HCT116 (cell line): ENCODE measurements at regions not wholly inside any gene's neighbourhood (a gene's known extent, or its start where the extent isn't known, plus 50 kb on each side); places are given as distances from the start of the nearest gene placed in this dataset.

Source experiments
- ATAC-seq: fragments of 200-7000 bp; cut with Tn5 transposase; 2 replicates; pipeline ENCODE4 v1.9.1; 2020; ENCODE audit warnings: mild to moderate bottlenecking, moderate library complexity
- BruUV-seq: library from RNA; stranded (reverse); fragments of 400-500 nt; replicated peaks from 2 replicates; lab custom pipeline; 2021; lab: Mats Ljungman, UMichigan
- CTCF ChIA-PET: fragments of 300-600 bp; sonication (Branson Sonifier 250); formaldehyde crosslinking; loops from one replicate; lab custom pipeline; 2021; ENCODE audit warnings: antibody characterized with exemption; lab: Charles Lee
- POLR2A ChIA-PET: fragments of 300-600, 350-600 bp; sonication (Branson Sonifier 250); formaldehyde crosslinking; loops from one replicate; lab custom pipeline; 2021; ENCODE audit warnings: antibody characterized with exemption; lab: Charles Lee
- RAD21 ChIA-PET, 2 experiments: fragments of 300-600 bp; sonication (Branson Sonifier 250); formaldehyde crosslinking; loops; one replicate each; lab custom pipeline; 2023; ENCODE audit warnings: low total read pairs in 2 of 2; ENCODE audit not compliant: uncharacterized antibody in 2 of 2, unreplicated experiment in 2 of 2, low non-redundant PET in 1 of 2; lab: Charles Lee
- DNase-seq: peaks from one replicate; pipeline ENCODE4 v3.0.0-alpha.2; 2010; ENCODE audit warnings: low read depth, low spot score
- H2AFZ ChIP-seq: fragments of 200-600 bp; shearing (Covaris generic), sonication (generic); 2 replicates; pipeline ENCODE4 v1.6.1; 2017; ENCODE audit warnings: low read depth, mixed run types, mixed read lengths, antibody characterized with exemption, low read length; ENCODE audit not compliant: poor library complexity, severe bottlenecking
- H3K27ac ChIP-seq: 2 replicates; pipeline ENCODE4 v1.5.1; 2012; ENCODE audit warnings: low read depth, low read length
- H3K27me3 ChIP-seq: fragments of 200-600 bp; sonication (generic); 2 replicates; pipeline ENCODE4 v1.6.1; 2016; ENCODE audit warnings: mixed run types, low read length, mixed read lengths; ENCODE audit not compliant: insufficient read depth
- H3K36me3 ChIP-seq, 2 experiments: fragments of 200-500 bp in 1 of 2; fragments of 200-600 bp in 1 of 2; sonication (Bioruptor generic) in 1 of 2; sonication (generic) in 1 of 2; 2 replicates each; pipeline versions ENCODE4 v1.5.1 to v1.6.1; 2014 to 2016; ENCODE audit warnings: low read length in 2 of 2, inconsistent platforms in 1 of 2, mixed read lengths in 1 of 2, mixed run types in 1 of 2; ENCODE audit not compliant: insufficient read depth in 2 of 2, control insufficient read depth in 1 of 2
- H3K4me1 ChIP-seq, 2 experiments: fragments of 200-600 bp in 1 of 2; sonication (generic) in 1 of 2; 2 replicates each; pipeline versions ENCODE4 v1.5.1 to v1.6.1; 2012 to 2017; ENCODE audit warnings: low read length in 2 of 2, inconsistent platforms in 1 of 2, mild to moderate bottlenecking in 1 of 2, mixed read lengths in 1 of 2, mixed run types in 1 of 2, moderate library complexity in 1 of 2; ENCODE audit not compliant: insufficient read depth in 2 of 2, control insufficient read depth in 1 of 2
- H3K4me2 ChIP-seq: fragments of 200-600 bp; sonication (generic); 2 replicates; pipeline ENCODE4 v1.6.1; 2017; ENCODE audit warnings: mixed run types, low read length, mixed read lengths
- H3K4me3 ChIP-seq, 2 experiments: fragments of 200-600 bp in 1 of 2; sonication (generic) in 1 of 2; replicated peaks in 1 of 2; 2 replicates each; pipeline ENCODE4 v1.5.1; 2011 to 2016; ENCODE audit warnings: low read length in 2 of 2, control low read depth in 1 of 2, low read depth in 1 of 2, mild to moderate bottlenecking in 1 of 2, mixed read lengths in 1 of 2, mixed run types in 1 of 2
- H3K79me2 ChIP-seq: fragments of 200-600 bp; sonication (generic); 2 replicates; pipeline ENCODE4 v1.6.1; 2017; ENCODE audit warnings: mild to moderate bottlenecking, mixed run types, low read length, moderate library complexity, mixed read lengths; ENCODE audit not compliant: insufficient read depth
- H3K9ac ChIP-seq: fragments of 200-600 bp; sonication (generic); 2 replicates; pipeline ENCODE4 v1.6.1; 2016; ENCODE audit warnings: low read length, mixed read lengths
- H3K9me2 ChIP-seq: fragments of 200-600 bp; sonication (generic), shearing (Covaris generic); 2 replicates; pipeline ENCODE4 v1.6.1; 2017; ENCODE audit warnings: mixed run types, mild to moderate bottlenecking, moderate library complexity; ENCODE audit not compliant: insufficient read depth
- H3K9me3 ChIP-seq, 2 experiments: fragments of 200-500 bp in 1 of 2; fragments of 200-600 bp in 1 of 2; sonication (Bioruptor generic) in 1 of 2; sonication (generic) in 1 of 2; 2 replicates each; pipeline ENCODE4 v1.6.1; 2014 to 2017; ENCODE audit warnings: low read length in 2 of 2, mixed read lengths in 2 of 2, inconsistent platforms in 1 of 2, low read depth in 1 of 2, mild to moderate bottlenecking in 1 of 2, mixed run types in 1 of 2, moderate library complexity in 1 of 2; ENCODE audit not compliant: control insufficient read depth in 1 of 2, insufficient read depth in 1 of 2
- H4K20me1 ChIP-seq: fragments of 200-600 bp; sonication (generic), shearing (Covaris generic); 2 replicates; pipeline ENCODE4 v1.6.1; 2017; ENCODE audit warnings: mixed run types, mild to moderate bottlenecking, moderate library complexity; ENCODE audit not compliant: insufficient read depth
- CBX3 ChIP-seq: IDR thresholded peaks from 2 replicates; pipeline ENCODE4 v1.6.1; 2012; ENCODE audit warnings: low read depth
- EGR1 ChIP-seq: IDR thresholded peaks from 2 replicates; pipeline ENCODE4 v1.6.1; 2012; ENCODE audit warnings: low read depth
- JUND ChIP-seq: IDR thresholded peaks from 2 replicates; pipeline ENCODE4 v1.6.1; 2012
- POLR2A ChIP-seq: IDR thresholded peaks from 2 replicates; pipeline ENCODE4 v1.7.0; 2011; ENCODE audit warnings: borderline replicate concordance; ENCODE audit not compliant: insufficient read depth, insufficient read length; ENCODE audit errors: extremely low read depth
- POLR2AphosphoS5 ChIP-seq: IDR thresholded peaks from 2 replicates; pipeline ENCODE4 v1.6.1; 2011; ENCODE audit warnings: mild to moderate bottlenecking, low read depth, low read length, moderate library complexity
- SIN3A ChIP-seq: IDR thresholded peaks from 2 replicates; pipeline ENCODE4 v1.6.1; 2012; ENCODE audit warnings: low read depth
- YY1 ChIP-seq: IDR thresholded peaks from 2 replicates; pipeline ENCODE4 v1.6.1; 2011; ENCODE audit warnings: low read length, low read depth, moderate library complexity, mild to moderate bottlenecking; ENCODE audit not compliant: insufficient replicate concordance; ENCODE audit errors: extremely low read depth
- ZFX ChIP-seq: fragments of 450-650 bp; IDR thresholded peaks from 2 replicates; pipeline ENCODE4 v1.6.1; 2017
- intact Hi-C: fragments of 100-400 bp; cut with micrococcal nuclease; formaldehyde crosslinking; loops from 2 replicates; pipeline ENCODE4 v1.10.0; 2022
- TF ChIP-seq, protein P1 (sequence below): IDR thresholded peaks from 2 replicates; pipeline ENCODE4 v1.6.1; 2012; ENCODE audit warnings: low read depth
- TF ChIP-seq, protein P2 (sequence below): IDR thresholded peaks from 2 replicates; pipeline ENCODE4 v1.6.1; 2012
- TF ChIP-seq, protein P3 (sequence below): IDR thresholded peaks from 2 replicates; pipeline ENCODE4 v1.6.1; 2012

DNA sequence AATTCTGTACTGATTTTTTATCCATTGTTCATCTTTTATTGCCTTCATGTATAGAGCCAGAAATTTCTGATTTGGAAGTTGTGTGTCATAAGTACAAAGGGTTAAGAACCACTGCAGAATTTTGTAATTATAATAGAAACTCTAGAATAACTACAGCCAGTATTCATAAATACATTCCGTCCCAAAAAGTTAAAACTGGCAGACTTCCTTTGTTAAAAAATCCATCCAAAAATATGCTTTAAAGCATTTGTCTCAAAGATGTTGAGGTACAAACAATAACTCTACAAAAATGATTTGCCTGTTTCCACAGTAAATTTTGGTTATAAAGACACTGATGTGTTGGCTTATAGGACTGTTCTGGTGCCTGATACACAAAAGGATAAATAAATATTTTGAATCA, 436.6 kb downstream of the DTWD2 start:
- ATAC-seq = no peak
- H3K4me3 ChIP-seq = no peak overlapping the region
- no peaks in the 10 kb centered on the region for H3K4me1 ChIP-seq
- H3K9me3 ChIP-seq = no peaks in the 10 kb centered on the region
- intact Hi-C loops = no loop called here
- DNase-seq = no peak
- H3K27me3 ChIP-seq = no peaks in the 10 kb centered on the region
- H3K27ac ChIP-seq = no peak overlapping the region
- H3K4me2 ChIP-seq = no peak overlapping the region
- no peak overlapping the region for H2AFZ ChIP-seq
- RAD21 ChIA-PET = no interaction called here
- BruUV-seq = no TSS peak
- no peak overlapping the region for H3K9ac ChIP-seq
- H3K36me3 ChIP-seq = no peaks in the 10 kb centered on the region
- CTCF ChIA-PET = no interaction called here
- POLR2A ChIA-PET = no interaction called here
- H4K20me1 ChIP-seq = no peaks in the 10 kb centered on the region
- no peaks in the 10 kb centered on the region for H3K79me2 ChIP-seq
- H3K9me2 ChIP-seq = no peaks in the 10 kb centered on the region
- TF ChIP-seq, protein P1, sequence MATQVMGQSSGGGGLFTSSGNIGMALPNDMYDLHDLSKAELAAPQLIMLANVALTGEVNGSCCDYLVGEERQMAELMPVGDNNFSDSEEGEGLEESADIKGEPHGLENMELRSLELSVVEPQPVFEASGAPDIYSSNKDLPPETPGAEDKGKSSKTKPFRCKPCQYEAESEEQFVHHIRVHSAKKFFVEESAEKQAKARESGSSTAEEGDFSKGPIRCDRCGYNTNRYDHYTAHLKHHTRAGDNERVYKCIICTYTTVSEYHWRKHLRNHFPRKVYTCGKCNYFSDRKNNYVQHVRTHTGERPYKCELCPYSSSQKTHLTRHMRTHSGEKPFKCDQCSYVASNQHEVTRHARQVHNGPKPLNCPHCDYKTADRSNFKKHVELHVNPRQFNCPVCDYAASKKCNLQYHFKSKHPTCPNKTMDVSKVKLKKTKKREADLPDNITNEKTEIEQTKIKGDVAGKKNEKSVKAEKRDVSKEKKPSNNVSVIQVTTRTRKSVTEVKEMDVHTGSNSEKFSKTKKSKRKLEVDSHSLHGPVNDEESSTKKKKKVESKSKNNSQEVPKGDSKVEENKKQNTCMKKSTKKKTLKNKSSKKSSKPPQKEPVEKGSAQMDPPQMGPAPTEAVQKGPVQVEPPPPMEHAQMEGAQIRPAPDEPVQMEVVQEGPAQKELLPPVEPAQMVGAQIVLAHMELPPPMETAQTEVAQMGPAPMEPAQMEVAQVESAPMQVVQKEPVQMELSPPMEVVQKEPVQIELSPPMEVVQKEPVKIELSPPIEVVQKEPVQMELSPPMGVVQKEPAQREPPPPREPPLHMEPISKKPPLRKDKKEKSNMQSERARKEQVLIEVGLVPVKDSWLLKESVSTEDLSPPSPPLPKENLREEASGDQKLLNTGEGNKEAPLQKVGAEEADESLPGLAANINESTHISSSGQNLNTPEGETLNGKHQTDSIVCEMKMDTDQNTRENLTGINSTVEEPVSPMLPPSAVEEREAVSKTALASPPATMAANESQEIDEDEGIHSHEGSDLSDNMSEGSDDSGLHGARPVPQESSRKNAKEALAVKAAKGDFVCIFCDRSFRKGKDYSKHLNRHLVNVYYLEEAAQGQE = no peak
- no peak for TF ChIP-seq POLR2A
- TF ChIP-seq YY1 = no peak
- TF ChIP-seq CBX3 = no peak
- TF ChIP-seq ZFX = no peak
- TF ChIP-seq EGR1 = no peak

DNA sequence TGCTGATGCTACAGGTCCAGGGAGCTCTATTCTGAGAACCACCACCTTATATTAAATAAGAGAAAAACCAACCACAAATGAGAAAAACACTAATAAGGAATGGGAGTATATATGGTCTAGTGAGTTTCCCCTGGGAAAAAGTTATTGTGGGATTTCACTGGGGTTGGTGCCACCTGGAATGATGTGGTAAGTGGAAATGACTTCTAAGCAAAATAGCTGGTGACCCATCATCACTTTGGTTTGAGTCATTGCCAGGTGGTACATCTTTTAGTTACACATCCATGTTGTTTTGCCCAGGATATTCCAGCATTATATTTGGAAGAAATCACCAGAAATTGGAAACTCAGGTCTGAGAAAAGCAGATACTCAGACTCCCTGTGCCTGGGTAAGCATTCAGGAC, 437.3 kb downstream of the DTWD2 start:
- ChIA-PET RAD21 (no interaction called here), CTCF (no interaction called here), POLR2A (no interaction called here)
- Histone ChIP-seq H3K4me1 (no peaks in the 10 kb centered on the region), H3K27ac (no peak overlapping the region), H3K9ac (no peak overlapping the region), H4K20me1 (no peaks in the 10 kb centered on the region), H3K9me3 (no peaks in the 10 kb centered on the region), H3K9me2 (no peaks in the 10 kb centered on the region), H3K4me2 (no peak overlapping the region), H3K36me3 (no peaks in the 10 kb centered on the region), H3K27me3 (no peaks in the 10 kb centered on the region), H3K4me3 (no peak overlapping the region), H2AFZ (no peak overlapping the region), H3K79me2 (no peaks in the 10 kb centered on the region)
- no peak for DNase-seq
- intact Hi-C loops = no loop called here
- TF ChIP-seq POLR2AphosphoS5 (no peak), JUND (no peak), CBX3 (no peak), SIN3A (no peak), ZFX (no peak)
- TF ChIP-seq, protein P2, sequence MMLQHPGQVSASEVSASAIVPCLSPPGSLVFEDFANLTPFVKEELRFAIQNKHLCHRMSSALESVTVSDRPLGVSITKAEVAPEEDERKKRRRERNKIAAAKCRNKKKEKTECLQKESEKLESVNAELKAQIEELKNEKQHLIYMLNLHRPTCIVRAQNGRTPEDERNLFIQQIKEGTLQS = no peak
- TF ChIP-seq, protein P3, sequence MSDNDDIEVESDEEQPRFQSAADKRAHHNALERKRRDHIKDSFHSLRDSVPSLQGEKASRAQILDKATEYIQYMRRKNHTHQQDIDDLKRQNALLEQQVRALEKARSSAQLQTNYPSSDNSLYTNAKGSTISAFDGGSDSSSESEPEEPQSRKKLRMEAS = no peak
- BruUV-seq = no TSS peak
- no peak for ATAC-seq
